ENCODE measurements at regions not wholly inside any gene's neighbourhood (a gene's known extent, or its start where the extent isn't known, plus 50 kb on each side); places are given as distances from the start of the nearest gene placed in this dataset.
A peak's percentile ranks its signal among the peaks of the same experiment; 100 is the strongest.

DNA sequence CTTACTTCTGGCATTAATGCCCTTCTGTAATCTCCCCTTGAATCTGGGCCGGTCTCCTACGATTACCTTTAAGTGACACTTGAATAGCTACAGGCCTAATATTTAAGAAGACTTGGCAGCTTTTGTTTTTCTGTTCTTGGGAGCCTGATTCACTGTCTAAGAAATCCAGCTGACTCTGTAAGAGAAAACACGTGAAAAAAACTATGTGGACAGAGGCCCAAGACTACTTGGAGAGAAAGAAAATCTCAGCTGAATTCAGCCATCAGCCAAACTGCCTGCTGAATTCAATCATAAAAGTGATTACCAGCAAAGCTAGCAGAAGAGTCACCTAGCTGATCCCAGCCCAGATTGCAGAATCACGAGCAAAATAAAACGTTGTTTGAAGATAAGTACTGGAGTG lies 521.2 kb downstream of the MID1IP1 start:
- no peaks in the 10 kb centered on the region for H3K27me3 ChIP-seq
- H3K36me3 ChIP-seq, result no peaks in the 10 kb centered on the region
- intact Hi-C loops (cut with DNase I), result no loop called here
- H3K4me3 ChIP-seq, result no peak overlapping the region
- WGBS, 2 donors, result 80 to 93% methylated on average over 5 of the region's 5 CpGs
- no peak for DNase-seq
- TF ChIP-seq, protein P1, sequence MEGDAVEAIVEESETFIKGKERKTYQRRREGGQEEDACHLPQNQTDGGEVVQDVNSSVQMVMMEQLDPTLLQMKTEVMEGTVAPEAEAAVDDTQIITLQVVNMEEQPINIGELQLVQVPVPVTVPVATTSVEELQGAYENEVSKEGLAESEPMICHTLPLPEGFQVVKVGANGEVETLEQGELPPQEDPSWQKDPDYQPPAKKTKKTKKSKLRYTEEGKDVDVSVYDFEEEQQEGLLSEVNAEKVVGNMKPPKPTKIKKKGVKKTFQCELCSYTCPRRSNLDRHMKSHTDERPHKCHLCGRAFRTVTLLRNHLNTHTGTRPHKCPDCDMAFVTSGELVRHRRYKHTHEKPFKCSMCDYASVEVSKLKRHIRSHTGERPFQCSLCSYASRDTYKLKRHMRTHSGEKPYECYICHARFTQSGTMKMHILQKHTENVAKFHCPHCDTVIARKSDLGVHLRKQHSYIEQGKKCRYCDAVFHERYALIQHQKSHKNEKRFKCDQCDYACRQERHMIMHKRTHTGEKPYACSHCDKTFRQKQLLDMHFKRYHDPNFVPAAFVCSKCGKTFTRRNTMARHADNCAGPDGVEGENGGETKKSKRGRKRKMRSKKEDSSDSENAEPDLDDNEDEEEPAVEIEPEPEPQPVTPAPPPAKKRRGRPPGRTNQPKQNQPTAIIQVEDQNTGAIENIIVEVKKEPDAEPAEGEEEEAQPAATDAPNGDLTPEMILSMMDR (IDR thresholded peaks at IDR 0.05), result no peak
- no peak for TF ChIP-seq POLR2AphosphoS5 (IDR thresholded peaks at IDR 0.05)
- TF ChIP-seq EP300 (IDR thresholded peaks at IDR 0.05), result no peak
- no peak for TF ChIP-seq POLR2A (IDR thresholded peaks at IDR 0.05)
- peak overlapping the region in 2 of 4 donors; percentile 1 to 34 for H3K27ac ChIP-seq
- H3K9me3 ChIP-seq, result no peaks in the 10 kb centered on the region
- H3K4me1 ChIP-seq, result peaks cover 0 to 16% (median 11%) of the 10 kb centered on the region in 4 donors

DNA sequence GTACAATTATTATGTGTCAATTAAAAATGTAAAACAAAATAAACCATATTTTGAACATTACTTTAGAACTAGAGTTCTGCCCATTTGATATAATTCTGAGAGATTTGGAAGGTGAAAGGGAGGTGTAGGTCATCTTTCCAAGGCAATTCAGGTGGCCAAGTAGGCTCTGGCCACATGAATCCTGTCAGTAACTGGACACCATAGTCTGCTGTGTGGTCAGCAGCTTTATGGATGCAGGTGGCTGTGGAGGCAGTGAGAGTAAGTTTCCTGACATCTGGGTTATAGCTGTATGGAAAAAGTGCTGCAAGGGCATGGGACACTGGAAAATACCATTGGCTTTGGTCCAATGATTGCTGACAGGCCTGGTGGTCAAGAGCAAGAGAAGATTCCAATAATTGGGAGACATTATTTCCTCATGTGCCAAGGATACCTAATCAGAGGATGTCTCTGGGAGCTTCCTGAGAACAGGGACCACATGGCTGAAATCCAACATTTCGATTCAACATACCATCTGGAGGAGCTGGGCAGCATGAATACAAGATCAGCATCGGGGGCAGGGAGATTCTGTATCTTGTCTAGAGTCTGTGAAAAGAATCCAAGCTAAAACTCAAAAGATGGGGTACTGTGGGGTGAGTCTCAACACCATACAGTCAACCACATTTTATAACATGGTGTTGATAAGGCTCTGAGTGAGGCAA lies 523.1 kb downstream of the MID1IP1 start:
- TF ChIP-seq POLR2AphosphoS5 (IDR thresholded peaks at IDR 0.05) (no peak), POLR2A (IDR thresholded peaks at IDR 0.05) (no peak), EP300 (IDR thresholded peaks at IDR 0.05) (no peak)
- TF ChIP-seq, protein P1 (IDR thresholded peaks at IDR 0.05), result no peak
- Histone ChIP-seq H3K4me3 (no peak overlapping the region), H3K4me1 (peaks cover 0 to 4% (median 3%) of the 10 kb centered on the region in 4 donors), H3K27me3 (no peaks in the 10 kb centered on the region), H3K36me3 (no peaks in the 10 kb centered on the region), H3K9me3 (no peaks in the 10 kb centered on the region), H3K27ac (no peak overlapping the region)
- intact Hi-C loops (cut with DNase I), result no loop called here
- 81 to 93% methylated on average over 2 of the region's 2 CpGs for WGBS, 2 donors
- DNase-seq, result no peak

DNA sequence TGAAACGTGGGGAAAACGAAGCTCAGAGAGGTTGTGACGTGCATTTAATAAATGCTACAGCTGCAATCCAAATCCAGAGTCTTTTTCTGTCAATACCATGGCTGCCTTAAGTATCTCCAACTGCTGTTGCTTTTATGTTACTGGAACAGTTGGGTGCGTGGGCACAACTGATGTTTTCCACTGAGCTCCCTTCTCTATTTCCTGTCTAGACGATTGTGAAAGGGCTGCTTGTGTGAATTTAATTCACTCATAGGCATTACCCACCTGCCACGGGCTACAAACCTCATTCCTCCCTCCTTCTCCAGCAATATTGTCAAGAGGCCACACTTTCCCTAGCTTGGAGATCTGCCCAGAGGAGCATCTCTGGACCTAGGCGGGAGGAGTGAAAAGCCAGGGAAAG lies 526.0 kb downstream of the MID1IP1 start:
- Histone ChIP-seq H3K36me3 (no peaks in the 10 kb centered on the region), H3K27me3 (no peaks in the 10 kb centered on the region), H3K4me1 (peaks cover 0 to 4% (median 0%) of the 10 kb centered on the region in 4 donors), H3K4me3 (no peak overlapping the region), H3K27ac (peak overlapping the region in 1 of 4 donors; percentile 14), H3K9me3 (no peaks in the 10 kb centered on the region)
- intact Hi-C loops (cut with DNase I), result no loop called here
- no peak for DNase-seq
- WGBS, 2 donors, result 75 to 84% methylated on average over 7 of the region's 7 CpGs
- TF ChIP-seq EP300 (IDR thresholded peaks at IDR 0.05), result no peak
- no peak for TF ChIP-seq POLR2A (IDR thresholded peaks at IDR 0.05)
- no peak for TF ChIP-seq POLR2AphosphoS5 (IDR thresholded peaks at IDR 0.05)
- TF ChIP-seq, protein P1 (IDR thresholded peaks at IDR 0.05), result no peak

DNA sequence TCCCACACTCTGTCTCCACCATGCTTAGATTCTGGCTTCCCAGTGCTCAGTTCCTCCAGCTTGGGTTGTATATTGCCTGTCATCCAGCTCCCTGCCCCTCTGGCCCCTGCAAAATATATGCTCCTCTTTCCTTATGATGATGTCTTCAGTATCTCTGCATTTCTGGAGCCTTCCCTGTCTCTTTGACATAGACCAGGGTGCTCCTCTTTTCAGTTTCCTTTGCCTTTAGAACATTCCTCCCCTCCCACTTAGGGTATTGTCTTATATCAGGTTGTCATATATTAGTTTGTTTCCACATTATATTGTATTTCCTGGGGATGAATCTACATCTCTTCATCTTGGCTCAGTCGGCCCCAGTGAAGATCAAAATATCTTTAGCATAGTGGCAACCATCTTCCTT lies 526.4 kb downstream of the MID1IP1 start:
- H3K36me3 ChIP-seq, result no peaks in the 10 kb centered on the region
- no peaks in the 10 kb centered on the region for H3K9me3 ChIP-seq
- H3K27me3 ChIP-seq, result no peaks in the 10 kb centered on the region
- WGBS, 2 donors, result 85 to 100% methylated on average over 1 of the region's 1 CpG
- peaks cover 0 to 4% (median 0%) of the 10 kb centered on the region in 4 donors for H3K4me1 ChIP-seq
- TF ChIP-seq POLR2AphosphoS5 (IDR thresholded peaks at IDR 0.05) (peak in 3 of 4 donors; percentile 53 to 76 (median 66)), EP300 (IDR thresholded peaks at IDR 0.05) (peak in 1 of 4 donors; percentile 8)
- TF ChIP-seq, protein P1 (IDR thresholded peaks at IDR 0.05), result no peak
- H3K27ac ChIP-seq, result peak overlapping the region in 1 of 4 donors; percentile 14
- intact Hi-C loops (cut with DNase I), result no loop called here
- H3K4me3 ChIP-seq, result no peak overlapping the region
- DNase-seq, result no peak

DNA sequence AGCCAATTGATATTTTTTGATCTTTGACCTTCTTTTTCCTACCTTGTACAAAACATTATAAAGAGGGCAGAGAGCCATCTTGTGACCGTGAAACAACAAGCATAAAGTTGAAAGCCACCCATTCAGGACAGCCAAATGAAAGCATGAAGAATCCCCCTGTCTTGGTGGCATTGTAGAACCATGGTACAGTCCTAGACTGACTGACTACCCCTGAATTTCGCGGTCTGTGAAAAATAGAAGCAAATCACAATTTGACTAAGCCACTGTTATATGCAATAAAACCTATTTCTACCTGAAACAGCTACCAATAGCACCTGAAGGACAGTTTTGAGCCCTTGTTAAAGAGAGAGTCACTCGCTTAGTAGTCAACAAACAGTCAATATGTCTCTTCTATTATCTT lies 527.4 kb downstream of the MID1IP1 start:
- TF ChIP-seq POLR2A (IDR thresholded peaks at IDR 0.05), result no peak
- TF ChIP-seq POLR2AphosphoS5 (IDR thresholded peaks at IDR 0.05), result no peak
- TF ChIP-seq EP300 (IDR thresholded peaks at IDR 0.05), result no peak
- TF ChIP-seq, protein P1 (IDR thresholded peaks at IDR 0.05), result no peak
- Histone ChIP-seq H3K36me3 (no peaks in the 10 kb centered on the region), H3K27me3 (no peaks in the 10 kb centered on the region), H3K4me3 (no peak overlapping the region), H3K9me3 (no peaks in the 10 kb centered on the region), H3K4me1 (peaks cover 0 to 4% (median 0%) of the 10 kb centered on the region in 4 donors), H3K27ac (no peak overlapping the region)
- DNase-seq, result no peak
- intact Hi-C loops (cut with DNase I), result no loop called here
- 89 to 90% methylated on average over 4 of the region's 4 CpGs for WGBS, 2 donors
